Femur (tissue), 1 donor: ENCODE measurements at regions not wholly inside any gene's neighbourhood (a gene's known extent, or its start where the extent isn't known, plus 50 kb on each side); places are given as distances from the start of the nearest gene placed in this dataset.

Source experiments
- DNase-seq: peaks from one replicate; pipeline ENCODE4 v3.0.0-alpha.2; 2017

DNA sequence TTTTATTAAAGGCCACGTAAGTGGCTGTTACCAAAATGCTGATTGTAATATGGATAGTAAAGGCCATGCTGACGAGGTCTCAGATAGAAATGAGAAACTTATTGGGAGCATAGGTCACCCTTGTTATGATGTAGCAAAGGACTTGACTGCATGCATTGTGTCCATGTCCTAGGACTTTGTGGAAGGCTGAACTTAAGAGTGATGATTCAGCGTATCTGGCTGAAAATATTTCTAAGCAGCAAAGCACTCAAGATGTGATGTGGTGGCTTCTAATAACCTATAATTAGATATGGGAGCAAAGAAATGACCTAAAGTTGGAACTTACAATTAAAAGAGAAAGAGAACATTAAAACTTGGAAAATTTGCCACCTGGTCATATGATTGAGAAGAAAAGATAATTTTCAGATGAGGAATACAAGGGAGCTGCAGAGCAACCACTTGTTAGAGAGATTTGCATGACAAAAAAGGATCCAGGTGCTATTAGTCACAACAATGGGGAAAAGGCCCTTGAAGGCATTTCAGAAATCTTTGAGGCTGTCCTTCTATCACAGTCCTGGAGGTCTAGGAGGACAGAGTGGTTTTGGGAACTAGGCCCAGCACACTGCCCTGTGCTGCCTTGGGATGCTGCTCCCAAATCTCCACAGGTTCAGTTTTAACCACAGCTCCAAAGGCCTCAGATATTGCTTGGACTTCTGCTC, 793.7 kb upstream of the LCORL start:
- DNase-seq, result no peak

DNA sequence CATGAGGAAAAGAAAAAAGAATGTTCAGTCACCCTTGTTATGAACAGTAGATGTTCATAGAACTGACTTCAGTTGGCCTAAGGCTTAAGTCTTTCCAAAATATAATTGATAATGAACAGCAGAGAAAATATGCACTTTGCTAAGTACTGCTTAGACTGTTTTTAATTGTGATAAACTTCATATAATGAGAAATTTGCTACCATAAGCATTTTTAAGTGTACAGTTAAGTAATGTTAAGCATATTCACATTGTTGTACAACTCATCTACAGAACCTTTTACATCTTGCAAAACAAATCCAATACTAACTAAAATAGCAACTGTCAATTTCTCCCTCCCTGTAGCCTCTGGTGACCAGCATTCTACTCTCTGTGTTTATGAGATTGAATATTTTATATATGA, 792.2 kb upstream of the LCORL start:
- DNase-seq, result no peak

- no peak for DNase-seq
These were observed 791.5 kb upstream of the LCORL start for GRCh38 chr4:18813055-18813454.

GRCh38 chr4:18803781-18804180, 782.2 kb upstream of the LCORL start:
- no peak for DNase-seq

DNA sequence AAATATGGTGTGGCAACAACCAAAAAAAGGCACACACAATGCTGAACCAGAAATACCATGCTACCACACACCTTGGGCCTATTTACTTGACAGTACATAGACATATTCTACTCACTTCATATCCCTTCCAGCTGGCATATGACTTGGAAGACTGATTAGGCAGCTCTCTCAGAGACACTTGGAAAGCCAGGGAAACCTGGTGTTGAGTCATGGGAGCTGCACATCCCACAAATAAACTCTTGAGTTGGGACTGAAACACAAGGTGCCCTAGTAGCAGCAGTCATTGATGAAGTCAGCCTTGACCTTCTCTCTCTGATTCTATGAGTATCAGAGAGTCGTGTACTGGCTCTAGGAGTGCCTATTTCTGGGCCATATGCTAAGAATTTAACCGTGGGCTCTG, 776.6 kb upstream of the LCORL start:
- no peak for DNase-seq

- no peak for DNase-seq
These were observed 774.2 kb upstream of the LCORL start for GRCh38 chr4:18795794-18796193.

GRCh38 chr4:18777190-18777930, 755.8 kb upstream of the LCORL start:
- no peak for DNase-seq

DNA sequence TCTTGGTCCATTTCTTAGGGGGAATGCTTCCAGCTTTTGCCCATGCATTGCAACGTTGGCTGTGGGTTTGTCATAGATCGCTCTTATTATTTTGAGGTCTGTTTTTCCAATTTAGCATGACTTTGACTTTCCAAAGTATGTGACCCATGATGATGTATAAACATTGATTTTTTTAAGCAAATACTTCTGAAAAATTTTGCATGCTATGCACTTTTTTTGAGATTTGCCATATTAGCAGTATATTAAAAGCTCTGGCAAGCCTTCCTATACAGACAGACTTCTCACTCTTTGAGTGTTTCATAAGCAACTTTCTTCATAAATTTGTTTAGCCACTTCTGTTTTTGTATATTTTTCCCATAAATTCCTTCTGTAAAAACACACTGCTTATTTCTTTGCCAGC, 746.4 kb upstream of the LCORL start:
- no peak for DNase-seq

DNA sequence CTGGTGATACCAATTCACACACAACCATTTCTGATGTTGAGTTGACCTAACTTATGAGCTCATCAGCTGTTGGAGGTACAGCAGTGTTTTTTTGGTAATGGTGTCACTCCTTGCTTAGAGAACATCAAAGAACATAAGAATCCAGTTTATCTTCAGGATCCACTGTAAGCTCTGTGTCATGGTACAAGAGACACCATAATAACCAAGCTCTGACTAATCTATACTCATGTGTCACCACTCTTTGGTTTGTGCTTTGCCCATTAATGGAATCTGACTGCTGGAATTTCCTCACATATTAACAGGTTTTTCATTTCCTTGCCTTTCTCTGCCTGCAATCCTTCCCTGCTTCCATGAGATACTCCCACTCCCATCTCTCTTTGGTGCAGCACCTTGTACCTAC, 735.1 kb upstream of the LCORL start:
- DNase-seq, result no peak

GRCh38 chr4:18754180-18754579, 732.6 kb upstream of the LCORL start:
- DNase-seq, result no peak

DNA sequence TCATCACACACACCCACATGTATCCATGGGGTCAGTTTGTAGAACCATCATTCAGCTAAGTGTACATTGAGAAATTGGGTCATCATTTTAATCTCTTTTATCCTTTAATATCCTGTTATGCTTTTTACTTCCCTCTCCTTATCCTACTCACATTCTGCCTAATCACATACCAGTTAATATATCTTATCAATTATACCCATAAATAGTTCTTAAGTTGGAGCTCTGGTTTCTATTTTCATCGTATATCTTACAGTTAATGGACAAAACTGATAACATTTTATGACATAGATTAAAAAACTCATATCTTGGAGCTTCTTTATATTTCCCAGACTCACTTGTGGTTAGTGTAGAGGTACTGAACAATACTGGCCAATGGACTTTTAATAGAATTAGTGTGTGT, 729.5 kb upstream of the LCORL start:
- DNase-seq, result no peak

GRCh38 chr4:18749391-18749790, 727.8 kb upstream of the LCORL start:
- DNase-seq, result no peak

- DNase-seq, result no peak
These were observed 715.0 kb upstream of the LCORL start for GRCh38 chr4:18736551-18736950.

DNA sequence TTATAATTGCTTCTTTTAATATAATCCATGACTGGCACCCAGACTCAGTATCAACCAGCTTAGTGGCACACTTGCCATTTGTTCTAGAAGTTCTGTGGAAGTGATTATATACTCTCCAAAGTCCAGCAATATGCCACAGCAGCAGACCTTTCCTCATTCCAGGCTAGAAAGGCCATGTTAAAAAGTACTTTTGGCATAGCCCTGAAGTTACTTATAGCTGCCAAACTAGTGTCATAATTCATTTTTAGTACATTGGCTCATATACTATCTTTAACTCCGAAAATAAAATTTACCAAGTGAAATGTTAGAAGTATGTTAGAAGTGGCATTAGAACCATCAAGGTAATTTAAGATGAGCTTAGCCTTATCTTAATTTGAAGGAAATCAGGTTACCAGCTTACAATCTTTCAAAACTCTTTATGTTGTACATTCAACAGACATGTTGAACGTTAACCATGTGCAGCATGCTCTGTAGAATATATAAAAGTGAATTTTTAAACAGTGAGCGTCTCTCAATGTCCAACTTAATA, 714.2 kb upstream of the LCORL start:
- DNase-seq, result no peak

GRCh38 chr4:18734405-18734804, 712.9 kb upstream of the LCORL start:
- DNase-seq, result no peak

GRCh38 chr4:18733961-18734360, 712.4 kb upstream of the LCORL start:
- no peak for DNase-seq

DNA sequence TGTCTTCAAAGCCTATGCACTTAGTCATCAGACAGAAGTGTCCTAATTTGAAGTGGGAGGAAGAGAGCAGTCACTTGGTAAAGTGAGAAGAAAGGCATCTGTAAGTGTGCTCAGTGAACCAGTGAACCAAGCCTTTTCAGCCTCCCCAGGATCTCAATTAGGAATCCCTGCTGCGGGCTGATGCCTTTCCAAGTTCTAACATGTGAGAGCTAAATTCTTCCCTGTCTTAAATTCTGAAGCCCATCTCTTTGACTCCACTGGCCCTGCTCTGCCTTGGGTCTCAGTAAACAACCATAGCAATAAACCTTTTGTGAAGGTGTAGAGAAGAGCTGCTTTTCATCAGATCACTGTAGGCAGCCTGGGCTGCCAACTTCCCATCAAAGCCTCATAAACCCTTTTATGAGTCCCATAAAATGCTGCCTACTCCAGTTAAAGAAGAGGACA, 701.2 kb upstream of the LCORL start:
- DNase-seq, result no peak

- DNase-seq, result no peak
These were observed 676.7 kb upstream of the LCORL start for GRCh38 chr4:18698119-18698883.

GRCh38 chr4:18695733-18696527, 674.4 kb upstream of the LCORL start:
- DNase-seq, result no peak

GRCh38 chr4:18691431-18692200, 670.1 kb upstream of the LCORL start:
- DNase-seq, result no peak

DNA sequence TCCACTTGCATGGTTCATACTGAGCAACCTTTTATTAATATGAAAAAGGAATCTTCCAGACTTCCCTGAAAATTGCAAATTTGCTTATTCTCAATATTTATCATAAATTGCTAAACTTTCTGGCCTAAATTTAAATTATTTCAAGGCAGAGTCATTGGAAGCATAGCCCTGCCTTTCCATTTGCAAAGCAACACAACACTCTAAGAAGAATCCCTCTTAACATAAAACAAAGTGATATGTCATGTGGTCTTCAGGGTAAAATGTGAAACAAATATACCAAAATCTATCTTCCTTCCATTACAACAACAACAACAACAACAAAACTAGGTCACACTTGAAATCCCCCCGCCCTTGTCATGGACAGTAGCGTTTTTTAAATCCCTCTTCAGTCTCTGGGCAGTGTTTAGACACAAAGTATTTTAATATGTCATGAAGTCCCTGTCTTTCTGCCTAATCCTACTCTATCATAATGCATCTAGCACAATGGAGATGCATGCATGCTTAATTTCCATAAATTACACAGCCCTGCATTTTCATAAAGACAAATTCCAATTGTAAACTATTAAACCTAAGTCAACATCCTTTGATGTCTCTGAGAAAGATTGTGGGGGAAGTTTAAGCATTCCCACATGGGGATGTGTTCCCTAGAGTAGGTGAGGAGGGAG, 668.9 kb upstream of the LCORL start:
- DNase-seq, result no peak
